ENCODE measurements at regions not wholly inside any gene's neighbourhood (a gene's known extent, or its start where the extent isn't known, plus 50 kb on each side); places are given as distances from the start of the nearest gene placed in this dataset.

GRCh38 chr5:97548739-97549080 is 365.7 kb upstream of the RIOK2 start (continued):
- TF ChIP-seq RXRA (IDR thresholded peaks at IDR 0.05; ENCODE audit: insufficient read depth, low read depth, low read length), result no peak

- DNase-seq (ENCODE audit: low read depth in 1 of 2, low spot score in 2 of 2) (no peak), FAIRE-seq (no peak)
- ChIA-PET POLR2A (ENCODE audit: partially characterized antibody) (no interaction called here), CTCF (ENCODE audit: partially characterized antibody) (interaction anchor here (0.7 to 1.0 kb wide), 2 partner anchors 8 to 1221 kb away, joined by 3 read pairs; no protein-coding TSS in a partner anchor)
- Histone ChIP-seq H3K4me2 (ENCODE audit: insufficient read depth in 1 of 2, low read depth in 2 of 2, low read length in 2 of 2) (no peak overlapping the region), H3K27ac (ENCODE audit: low read depth, low read length) (no peak overlapping the region), H2AFZ (ENCODE audit: low read length) (no peak overlapping the region), H2BK15ac (ENCODE audit: low read length) (no peak overlapping the region), H2BK120ac (replicated peaks; ENCODE audit: low read depth, low read length) (no peak overlapping the region), H3K4me1 (replicated peaks in 1 of 4; ENCODE audit: control insufficient read depth in 3 of 4, insufficient read depth in 4 of 4, low read length in 3 of 4) (peaks cover 0 to 3% (median under 1%) of the 10 kb centered on the region in 4 experiments; a peak in 3 of 7 replicates), H2BK20ac (ENCODE audit: low read length) (no peak overlapping the region), H2BK5ac (ENCODE audit: low read depth, low read length) (no peak overlapping the region), H2AK5ac (ENCODE audit: low read depth, low read length) (no peak overlapping the region), H4K20me1 (replicated peaks in 1 of 2; ENCODE audit: control insufficient read depth in 1 of 2, insufficient read depth in 2 of 2, low read length in 2 of 2) (no peaks in the 10 kb centered on the region), H2BK12ac (ENCODE audit: low read depth, low read length) (no peak overlapping the region), H3K14ac (ENCODE audit: insufficient read length) (no peak overlapping the region), H3K9ac (replicated peaks in 1 of 4; ENCODE audit: extremely low read depth in 1 of 4, low read depth in 3 of 4, low read length in 3 of 4) (no peak overlapping the region), H3K56ac (replicated peaks; ENCODE audit: insufficient read length, low read depth, low read length) (no peak overlapping the region), H3K18ac (ENCODE audit: extremely low read depth, low read length) (no peak overlapping the region), H3K79me2 (ENCODE audit: control insufficient read depth in 1 of 2, insufficient read depth in 2 of 2, low read length in 2 of 2) (no peaks in the 10 kb centered on the region), H3K9me3 (ENCODE audit: insufficient read depth in 2 of 2, low read depth in 1 of 2, low read length in 1 of 2) (no peaks in the 10 kb centered on the region), H4K8ac (ENCODE audit: extremely low read depth, insufficient read depth, low read length) (no peak overlapping the region), H3K79me1 (ENCODE audit: low read depth, low read length) (no peaks in the 10 kb centered on the region), H3K27me3 (replicated peaks in 1 of 4; ENCODE audit: control insufficient read depth in 3 of 4, extremely low read depth in 1 of 4, insufficient read depth in 3 of 4, low read length in 3 of 4) (no peaks in the 10 kb centered on the region), H4K91ac (replicated peaks; ENCODE audit: insufficient read length, low read length) (no peak overlapping the region), H3K4me3 (ENCODE audit: extremely low read depth in 1 of 4, insufficient read depth in 2 of 4, low read depth in 3 of 4, low read length in 4 of 4) (no peak overlapping the region), H3K23ac (ENCODE audit: insufficient read length) (no peak overlapping the region), H3K36me3 (ENCODE audit: control insufficient read depth in 2 of 4, insufficient read depth in 4 of 4, low read length in 3 of 4) (no peaks in the 10 kb centered on the region), H3K23me2 (ENCODE audit: low read depth, low read length) (no peaks in the 10 kb centered on the region), H3K4ac (replicated peaks; ENCODE audit: insufficient read length, low read depth, low read length) (no peak overlapping the region), H4K5ac (ENCODE audit: insufficient read length, low read depth, low read length) (no peak overlapping the region)
- 83% methylated on average over 4 of the region's 4 CpGs; no CpG with 5 or more reads in 1 of the 2 experiments for WGBS, 2 experiments (ENCODE audit: extremely low coverage in 1 of 2, insufficient coverage in 1 of 2, insufficient read length in 1 of 2, insufficient replicate concordance in 2 of 2, low coverage in 1 of 2, low lambda C conversion rate in 2 of 2, missing lambda C conversion rate in 1 of 2)
- no peak for TF ChIP-seq SP2 (IDR thresholded peaks at IDR 0.05; ENCODE audit: low read length)
Measured at GRCh38 chr5:97549496-97549895, 366.4 kb upstream of the RIOK2 start.

Data from H1 (cell line).